ENCODE measurements at regions not wholly inside any gene's neighbourhood (a gene's known extent, or its start where the extent isn't known, plus 50 kb on each side); places are given as distances from the start of the nearest gene placed in this dataset.

DNA sequence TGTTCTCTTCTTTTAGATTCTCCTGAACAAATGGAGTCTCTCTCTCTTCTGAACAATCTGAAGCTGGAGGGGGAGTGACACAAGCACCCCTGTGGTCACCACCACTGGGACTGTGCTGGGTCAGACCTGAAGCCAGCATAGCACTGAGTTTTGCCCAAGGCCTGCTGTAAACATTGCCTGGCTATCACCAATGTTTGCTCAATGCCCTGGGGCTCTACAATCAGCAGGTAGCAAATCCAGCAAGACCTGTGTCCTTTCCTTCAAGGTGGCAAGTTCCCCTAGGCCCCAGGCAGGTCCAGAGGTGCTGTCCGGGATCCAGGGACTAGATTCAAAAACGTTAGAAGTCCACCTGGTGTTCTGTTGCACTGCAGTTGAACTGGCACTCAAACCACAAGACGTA lies 282.8 kb upstream of the PROX1 start:
- TF ChIP-seq CTCF (IDR thresholded peaks at IDR 0.05) = no peak
- no peak for TF ChIP-seq ATF6 (CRISPR knock-in tag; IDR thresholded peaks at IDR 0.05)
- TF ChIP-seq MYBL2 (CRISPR knock-in tag; IDR thresholded peaks at IDR 0.05) = no peak
- TF ChIP-seq, protein P1, sequence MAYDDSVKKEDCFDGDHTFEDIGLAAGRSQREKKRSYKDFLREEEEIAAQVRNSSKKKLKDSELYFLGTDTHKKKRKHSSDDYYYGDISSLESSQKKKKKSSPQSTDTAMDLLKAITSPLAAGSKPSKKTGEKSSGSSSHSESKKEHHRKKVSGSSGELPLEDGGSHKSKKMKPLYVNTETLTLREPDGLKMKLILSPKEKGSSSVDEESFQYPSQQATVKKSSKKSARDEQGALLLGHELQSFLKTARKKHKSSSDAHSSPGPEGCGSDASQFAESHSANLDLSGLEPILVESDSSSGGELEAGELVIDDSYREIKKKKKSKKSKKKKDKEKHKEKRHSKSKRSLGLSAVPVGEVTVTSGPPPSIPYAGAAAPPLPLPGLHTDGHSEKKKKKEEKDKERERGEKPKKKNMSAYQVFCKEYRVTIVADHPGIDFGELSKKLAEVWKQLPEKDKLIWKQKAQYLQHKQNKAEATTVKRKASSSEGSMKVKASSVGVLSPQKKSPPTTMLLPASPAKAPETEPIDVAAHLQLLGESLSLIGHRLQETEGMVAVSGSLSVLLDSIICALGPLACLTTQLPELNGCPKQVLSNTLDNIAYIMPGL (CRISPR knock-in tag; IDR thresholded peaks at IDR 0.05) = no peak
- TF ChIP-seq ZNF138 (CRISPR knock-in tag; conservative IDR thresholded peaks at IDR 0.05) = no peak
- TF ChIP-seq ZNF512 (CRISPR knock-in tag; IDR thresholded peaks at IDR 0.05; ENCODE audit: borderline replicate concordance) = no peak
- no peak for TF ChIP-seq GABPB1 (CRISPR knock-in tag; IDR thresholded peaks at IDR 0.05)
